Mesenchymal stem cell (in vitro differentiated cells and primary cell): ENCODE measurements at regions not wholly inside any gene's neighbourhood (a gene's known extent, or its start where the extent isn't known, plus 50 kb on each side); places are given as distances from the start of the nearest gene placed in this dataset.
"Not testable (repeated sequence)": the region's sequence is repeated elsewhere in the genome, so short reads cannot be mapped to it uniquely, and the experiment has no call there.

Experiments
- DNase-seq: peaks from one replicate; pipeline ENCODE4 v3.0.0-alpha.2; 2013
- H2AFZ ChIP-seq: one replicate; pipeline ENCODE4 v1.6.1; 2013; ENCODE audit warnings: low read depth, mild to moderate bottlenecking, control low read depth, inconsistent platforms, low read length, moderate library complexity
- H2AK5ac ChIP-seq: 2 replicates; pipeline ENCODE4 v1.6.1; 2013; ENCODE audit warnings: low read length, moderate library complexity, mild to moderate bottlenecking, inconsistent platforms; ENCODE audit not compliant: severe bottlenecking
- H2BK120ac ChIP-seq: one replicate; pipeline ENCODE4 v1.6.1; 2013; ENCODE audit warnings: low read depth, mild to moderate bottlenecking, inconsistent platforms, low read length, moderate library complexity
- H2BK12ac ChIP-seq, 2 experiments: one replicate each; pipeline ENCODE4 v1.6.1; 2013; ENCODE audit warnings: inconsistent platforms in 2 of 2, low read length in 2 of 2, mild to moderate bottlenecking in 2 of 2, moderate library complexity in 2 of 2, control low read depth in 1 of 2
- H2BK15ac ChIP-seq: one replicate; pipeline ENCODE4 v1.6.1; 2013; ENCODE audit warnings: mild to moderate bottlenecking, low read depth, inconsistent platforms; ENCODE audit not compliant: poor library complexity, severe bottlenecking
- H2BK5ac ChIP-seq: 2 replicates; pipeline ENCODE4 v1.6.1; 2013; ENCODE audit warnings: low read depth, mild to moderate bottlenecking, low read length, control low read depth, inconsistent platforms; ENCODE audit not compliant: poor library complexity, severe bottlenecking
- H3K14ac ChIP-seq, 2 experiments: one replicate each; pipeline ENCODE4 v1.6.1; 2013; ENCODE audit warnings: inconsistent platforms in 2 of 2, low read length in 2 of 2, control low read depth in 1 of 2, mild to moderate bottlenecking in 1 of 2, moderate library complexity in 1 of 2
- H3K18ac ChIP-seq, 2 experiments: one replicate each; pipeline ENCODE4 v1.6.1; 2013; ENCODE audit warnings: inconsistent platforms in 2 of 2, low read length in 2 of 2, control low read depth in 1 of 2, low read depth in 1 of 2, mild to moderate bottlenecking in 1 of 2
- H3K23ac ChIP-seq, 2 experiments: one replicate each; pipeline ENCODE4 v1.6.1; 2013; ENCODE audit warnings: inconsistent platforms in 2 of 2, low read length in 2 of 2, mild to moderate bottlenecking in 2 of 2, moderate library complexity in 2 of 2, control low read depth in 1 of 2
- H3K27ac ChIP-seq: 2 replicates; pipeline ENCODE4 v1.5.1; 2013; ENCODE audit warnings: mild to moderate bottlenecking, moderate library complexity, low read length, control low read depth, inconsistent platforms; ENCODE audit not compliant: poor library complexity, severe bottlenecking
- H3K27me3 ChIP-seq, 2 experiments: 2 replicates each; pipeline versions ENCODE4 v1.6.1 to v1.7.0; 2013; ENCODE audit warnings: low read length in 2 of 2, mild to moderate bottlenecking in 2 of 2, moderate library complexity in 2 of 2, control low read depth in 1 of 2, inconsistent platforms in 1 of 2; ENCODE audit not compliant: control insufficient read depth in 1 of 2, insufficient read depth in 1 of 2
- H3K36me3 ChIP-seq, 2 experiments: 2 replicates each; pipeline versions ENCODE4 v1.6.1 to v1.7.0; 2013; ENCODE audit warnings: low read length in 2 of 2, control low read depth in 1 of 2, inconsistent platforms in 1 of 2, low read depth in 1 of 2, mild to moderate bottlenecking in 1 of 2; ENCODE audit not compliant: insufficient read depth in 2 of 2, control insufficient read depth in 1 of 2
- H3K4ac ChIP-seq, 2 experiments: one replicate each; pipeline ENCODE4 v1.6.1; 2013; ENCODE audit warnings: inconsistent platforms in 2 of 2, low read length in 2 of 2, mild to moderate bottlenecking in 2 of 2, moderate library complexity in 2 of 2, control low read depth in 1 of 2, low read depth in 1 of 2
- H3K4me1 ChIP-seq: 2 replicates; pipeline ENCODE4 v1.6.1; 2013; ENCODE audit warnings: low read depth, low read length, control low read depth; ENCODE audit not compliant: control insufficient read depth, insufficient read depth
- H3K4me2 ChIP-seq: 2 replicates; pipeline ENCODE4 v1.6.1; 2013; ENCODE audit warnings: low read length, mild to moderate bottlenecking, inconsistent platforms; ENCODE audit not compliant: poor library complexity, severe bottlenecking
- H3K4me3 ChIP-seq, 2 experiments: 2 replicates each; pipeline versions ENCODE4 v1.5.1 to v1.7.0; 2013; ENCODE audit warnings: low read length in 2 of 2, mild to moderate bottlenecking in 2 of 2, control low read depth in 1 of 2, low read depth in 1 of 2; ENCODE audit not compliant: insufficient read depth in 1 of 2
- H3K79me1 ChIP-seq: replicated peaks from 2 replicates; pipeline ENCODE4 v1.6.1; 2013; ENCODE audit warnings: mild to moderate bottlenecking, control low read depth, low read length, inconsistent platforms; ENCODE audit not compliant: poor library complexity, severe bottlenecking
- H3K9ac ChIP-seq: 2 replicates; pipeline ENCODE4 v1.7.0; 2013; ENCODE audit warnings: mild to moderate bottlenecking, low read length, moderate library complexity
- H3K9me3 ChIP-seq: 2 replicates; pipeline ENCODE4 v1.7.0; 2013; ENCODE audit warnings: mild to moderate bottlenecking, low read length; ENCODE audit not compliant: control insufficient read depth
- H4K8ac ChIP-seq: one replicate; pipeline ENCODE4 v1.6.1; 2013; ENCODE audit warnings: inconsistent platforms, mild to moderate bottlenecking, low read length, moderate library complexity
- H4K91ac ChIP-seq: one replicate; pipeline ENCODE4 v1.6.1; 2013; ENCODE audit warnings: mild to moderate bottlenecking, low read length, inconsistent platforms
- WGBS: methylation state at CpG from one replicate; pipeline ENCODE4 v1.1.7; 2013; ENCODE audit warnings: mixed read lengths; 5-methylcytosine and 5-hydroxymethylcytosine counted together

GRCh38 chr11:98061858-98062257, 958.9 kb upstream of the CNTN5 start:
- H3K4ac ChIP-seq = no peak overlapping the region
- no peaks in the 10 kb centered on the region for H3K9me3 ChIP-seq
- no peak overlapping the region for H3K18ac ChIP-seq
- H3K4me2 ChIP-seq = no peak overlapping the region
- H2BK15ac ChIP-seq = no peak overlapping the region
- H2BK12ac ChIP-seq = no peak overlapping the region
- no peak overlapping the region for H2AK5ac ChIP-seq
- H3K4me1 ChIP-seq = no peaks in the 10 kb centered on the region
- H3K14ac ChIP-seq = no peak overlapping the region
- 99% methylated on average over 1 of the region's 2 CpGs for WGBS
- H3K79me1 ChIP-seq = no peaks in the 10 kb centered on the region
- no peak overlapping the region for H3K27ac ChIP-seq
- no peak overlapping the region for H3K9ac ChIP-seq
- no peak overlapping the region for H4K8ac ChIP-seq
- H3K36me3 ChIP-seq = no peaks in the 10 kb centered on the region
- no peak overlapping the region for H3K23ac ChIP-seq
- no peak overlapping the region for H4K91ac ChIP-seq
- no peaks in the 10 kb centered on the region for H3K27me3 ChIP-seq
- no peak overlapping the region for H3K4me3 ChIP-seq
- H2AFZ ChIP-seq = no peak overlapping the region
- H2BK120ac ChIP-seq = no peak overlapping the region
- no peak overlapping the region for H2BK5ac ChIP-seq
- DNase-seq = no peak

GRCh38 chr11:98062714-98063113, 958.0 kb upstream of the CNTN5 start:
- H3K4me2 ChIP-seq = no peak overlapping the region
- no peak for DNase-seq
- no peak overlapping the region for H2AK5ac ChIP-seq
- H3K36me3 ChIP-seq = no peaks in the 10 kb centered on the region
- H2BK5ac ChIP-seq = no peak overlapping the region
- no peak overlapping the region for H2BK15ac ChIP-seq
- no peaks in the 10 kb centered on the region for H3K4me1 ChIP-seq
- no peak overlapping the region for H2BK120ac ChIP-seq
- H4K91ac ChIP-seq = no peak overlapping the region
- no peak overlapping the region for H3K18ac ChIP-seq
- no peak overlapping the region for H2BK12ac ChIP-seq
- no peak overlapping the region for H3K9ac ChIP-seq
- no peaks in the 10 kb centered on the region for H3K27me3 ChIP-seq
- no peak overlapping the region for H3K23ac ChIP-seq
- H2AFZ ChIP-seq = no peak overlapping the region
- no peak overlapping the region for H3K4me3 ChIP-seq
- no peaks in the 10 kb centered on the region for H3K79me1 ChIP-seq
- no peak overlapping the region for H4K8ac ChIP-seq
- H3K9me3 ChIP-seq = no peaks in the 10 kb centered on the region
- no peak overlapping the region for H3K27ac ChIP-seq
- no CpG with 5 or more reads among the region's 1 CpG for WGBS
- H3K14ac ChIP-seq = no peak overlapping the region
- no peak overlapping the region for H3K4ac ChIP-seq

DNA sequence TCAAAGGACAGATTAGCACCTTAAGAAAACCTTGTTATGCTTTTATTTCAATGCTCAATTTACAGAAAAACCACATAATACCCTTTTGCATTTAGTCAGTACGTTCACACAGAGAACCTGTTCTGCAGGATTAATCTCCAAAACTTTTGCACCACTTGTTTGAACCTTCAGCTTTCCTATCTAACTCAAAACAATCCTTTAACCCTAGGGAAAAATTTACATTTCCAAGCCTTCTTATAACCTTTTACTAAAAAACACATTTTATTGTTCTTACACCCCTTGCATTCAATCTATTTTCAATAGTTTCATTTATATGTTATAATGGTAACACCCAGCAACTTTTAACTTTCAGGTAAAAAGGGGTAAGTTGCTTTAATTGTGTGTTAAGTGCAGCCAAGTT, 952.5 kb upstream of the CNTN5 start:
- Histone ChIP-seq H3K23ac (no peak overlapping the region), H3K4ac (no peak overlapping the region), H4K8ac (no peak overlapping the region), H2AK5ac (no peak overlapping the region), H3K9me3 (no peaks in the 10 kb centered on the region), H3K4me3 (no peak overlapping the region), H2AFZ (no peak overlapping the region), H3K4me2 (no peak overlapping the region), H3K4me1 (no peaks in the 10 kb centered on the region), H3K27me3 (no peaks in the 10 kb centered on the region), H2BK5ac (no peak overlapping the region), H3K79me1 (no peaks in the 10 kb centered on the region), H2BK12ac (no peak overlapping the region), H3K27ac (no peak overlapping the region), H3K14ac (no peak overlapping the region), H2BK120ac (no peak overlapping the region), H4K91ac (no peak overlapping the region), H3K36me3 (no peaks in the 10 kb centered on the region), H2BK15ac (no peak overlapping the region), H3K18ac (no peak overlapping the region), H3K9ac (no peak overlapping the region)
- WGBS = 76% methylated on average over 1 of the region's 1 CpG
- DNase-seq = no peak

GRCh38 chr11:98069147-98069546, 951.6 kb upstream of the CNTN5 start:
- not testable (repeated sequence) for H2AK5ac ChIP-seq, H3K4ac ChIP-seq, H2BK120ac ChIP-seq, H3K79me1 ChIP-seq, H2BK5ac ChIP-seq, DNase-seq, H3K4me3 ChIP-seq, H2AFZ ChIP-seq, H4K8ac ChIP-seq, H3K4me2 ChIP-seq, H3K27me3 ChIP-seq, H2BK15ac ChIP-seq, H4K91ac ChIP-seq, H3K27ac ChIP-seq, H3K14ac ChIP-seq, H3K9ac ChIP-seq, H3K18ac ChIP-seq, H3K9me3 ChIP-seq, H3K36me3 ChIP-seq, H2BK12ac ChIP-seq, H3K4me1 ChIP-seq, H3K23ac ChIP-seq
- WGBS = 87% methylated on average over 14 of the region's 16 CpGs
